Panc1 (cell line): ENCODE measurements at regions not wholly inside any gene's neighbourhood (a gene's known extent, or its start where the extent isn't known, plus 50 kb on each side); places are given as distances from the start of the nearest gene placed in this dataset.

ENCODE experiments used
- ATAC-seq: fragments of 200-7000 bp; cut with Tn5 transposase; 2 replicates; pipeline ENCODE4 v1.9.1; 2020; ENCODE audit warnings: mild to moderate bottlenecking, moderate library complexity
- BruUV-seq: library from RNA; stranded (reverse); fragments of 400-500 nt; replicated peaks from 2 replicates; lab custom pipeline; 2021; lab: Mats Ljungman, UMichigan
- CTCF ChIA-PET: fragments of 300-600 bp; sonication (Branson Sonifier 250); formaldehyde crosslinking; loops from one replicate; lab custom pipeline; 2022; ENCODE audit warnings: antibody characterized with exemption; lab: Charles Lee
- POLR2A ChIA-PET: fragments of 300-600 bp; sonication (Branson Sonifier 250); formaldehyde crosslinking; loops from one replicate; lab custom pipeline; 2022; ENCODE audit warnings: antibody characterized with exemption; lab: Charles Lee
- DNase-seq: peaks from one replicate; pipeline ENCODE4 v3.0.0-alpha.2; 2010; ENCODE audit warnings: low read depth, low spot score
- H3K27ac ChIP-seq: 2 replicates; pipeline ENCODE4 v1.5.1; 2011; ENCODE audit warnings: mild to moderate bottlenecking, low read length, inconsistent platforms
- H3K27me3 ChIP-seq: fragments of 200-500 bp; sonication (Bioruptor generic); 2 replicates; pipeline ENCODE4 v1.6.0; 2014; ENCODE audit warnings: low read length, inconsistent platforms; ENCODE audit not compliant: control insufficient read depth, insufficient read depth
- H3K36me3 ChIP-seq: fragments of 200-500 bp; sonication (Bioruptor generic); 2 replicates; pipeline ENCODE4 v1.5.1; 2014; ENCODE audit warnings: inconsistent platforms, mild to moderate bottlenecking, low read length, moderate library complexity; ENCODE audit not compliant: control insufficient read depth, insufficient read depth
- H3K4me1 ChIP-seq: 2 replicates; pipeline ENCODE4 v1.5.1; 2011; ENCODE audit warnings: inconsistent platforms, mild to moderate bottlenecking, low read length, moderate library complexity; ENCODE audit not compliant: control insufficient read depth, insufficient read depth
- H3K4me3 ChIP-seq, 2 experiments: 2 replicates each; pipeline ENCODE4 v1.5.1; 2011 to 2012; ENCODE audit warnings: low read depth in 2 of 2, low read length in 2 of 2, mild to moderate bottlenecking in 2 of 2, inconsistent platforms in 1 of 2, moderate library complexity in 1 of 2
- H3K9me3 ChIP-seq: fragments of 200-500 bp; sonication (Bioruptor generic); 2 replicates; pipeline ENCODE4 v1.5.1; 2014; ENCODE audit warnings: low read depth, mild to moderate bottlenecking, inconsistent platforms, low read length, moderate library complexity; ENCODE audit not compliant: control insufficient read depth, insufficient read depth
- POLR2AphosphoS5 ChIP-seq: IDR thresholded peaks from 2 replicates; pipeline ENCODE4 v1.6.1; 2012; ENCODE audit warnings: mild to moderate bottlenecking, low read depth, low read length, moderate library complexity
- SIN3A ChIP-seq: IDR thresholded peaks from 2 replicates; pipeline ENCODE4 v1.6.1; 2012; ENCODE audit warnings: low read depth, mild to moderate bottlenecking, low read length, moderate library complexity, borderline replicate concordance; ENCODE audit not compliant: insufficient read depth
- TCF7L2 ChIP-seq: IDR thresholded peaks from 2 replicates; pipeline ENCODE4 v1.6.1; 2011; ENCODE audit warnings: mild to moderate bottlenecking, low read depth, low read length, inconsistent platforms
- in situ Hi-C: cut with HindIII; loops from 2 replicates; pipeline ENCODE4 v1.10.0; 2016; ENCODE audit warnings: low sequenced_read_pairs, low pct_unique_long_range_greater_than_20kb
- intact Hi-C: fragments of 100-400 bp; cut with micrococcal nuclease; formaldehyde crosslinking; loops from one replicate; pipeline ENCODE4 v1.10.0; 2022; ENCODE audit not compliant: unreplicated experiment
- TF ChIP-seq, protein P1 (sequence below), 2 experiments: IDR thresholded peaks; 2 replicates each; pipeline ENCODE4 v1.6.1; 2011 to 2012; ENCODE audit warnings: low read depth in 2 of 2, control low read depth in 1 of 2, low read length in 1 of 2, mild to moderate bottlenecking in 1 of 2, moderate library complexity in 1 of 2; ENCODE audit not compliant: insufficient read depth in 1 of 2
- TF ChIP-seq, protein P2 (sequence below): fragments of 450-650 bp; IDR thresholded peaks from 2 replicates; pipeline ENCODE4 v1.5.1; 2017; ENCODE audit warnings: mild to moderate bottlenecking

DNA sequence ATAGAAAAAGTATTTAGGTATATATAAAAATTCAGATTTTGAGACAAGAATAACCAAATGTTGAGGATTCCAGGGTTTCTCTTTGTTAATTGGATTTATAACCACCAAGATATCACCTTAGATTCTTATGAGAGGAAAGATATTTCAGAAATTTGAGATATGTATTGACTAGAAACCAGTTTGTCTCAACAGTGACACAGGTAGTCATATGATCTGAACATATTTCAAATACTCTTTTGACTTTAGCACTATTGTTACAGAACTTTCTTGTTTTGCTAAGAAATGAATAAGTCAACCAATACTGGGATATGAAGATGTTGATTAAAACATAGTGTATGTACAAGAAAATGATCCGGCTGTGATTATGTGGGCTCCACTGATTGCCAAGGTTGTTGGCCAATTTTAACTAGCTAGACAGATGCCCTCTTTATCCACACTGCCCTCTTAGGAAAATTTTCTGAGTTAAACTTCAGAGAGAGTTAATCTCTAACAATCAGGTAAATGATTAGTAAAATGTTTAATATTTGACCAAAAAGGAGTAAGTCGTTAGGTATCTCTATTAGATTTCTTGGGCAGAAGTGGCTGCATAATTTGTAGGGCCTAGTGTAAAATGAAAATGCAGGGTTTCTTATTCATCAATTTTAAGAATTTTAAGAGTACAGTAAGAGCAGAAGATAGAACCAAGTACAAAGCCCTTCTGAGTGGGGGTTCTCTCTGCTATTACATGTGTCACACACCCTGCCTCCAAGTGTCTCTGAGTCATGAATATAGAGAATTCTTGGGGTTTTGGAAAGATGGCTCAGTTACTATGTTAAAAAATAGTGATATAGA, 376.0 kb downstream of the TFEC start:
- Histone ChIP-seq H3K27ac (no peak overlapping the region), H3K9me3 (no peaks in the 10 kb centered on the region), H3K36me3 (no peaks in the 10 kb centered on the region), H3K4me3 (no peak overlapping the region), H3K27me3 (no peaks in the 10 kb centered on the region), H3K4me1 (no peaks in the 10 kb centered on the region)
- intact Hi-C loops: no loop called here
- TF ChIP-seq TCF7L2 (no peak), POLR2AphosphoS5 (no peak), SIN3A (no peak)
- TF ChIP-seq, protein P1, sequence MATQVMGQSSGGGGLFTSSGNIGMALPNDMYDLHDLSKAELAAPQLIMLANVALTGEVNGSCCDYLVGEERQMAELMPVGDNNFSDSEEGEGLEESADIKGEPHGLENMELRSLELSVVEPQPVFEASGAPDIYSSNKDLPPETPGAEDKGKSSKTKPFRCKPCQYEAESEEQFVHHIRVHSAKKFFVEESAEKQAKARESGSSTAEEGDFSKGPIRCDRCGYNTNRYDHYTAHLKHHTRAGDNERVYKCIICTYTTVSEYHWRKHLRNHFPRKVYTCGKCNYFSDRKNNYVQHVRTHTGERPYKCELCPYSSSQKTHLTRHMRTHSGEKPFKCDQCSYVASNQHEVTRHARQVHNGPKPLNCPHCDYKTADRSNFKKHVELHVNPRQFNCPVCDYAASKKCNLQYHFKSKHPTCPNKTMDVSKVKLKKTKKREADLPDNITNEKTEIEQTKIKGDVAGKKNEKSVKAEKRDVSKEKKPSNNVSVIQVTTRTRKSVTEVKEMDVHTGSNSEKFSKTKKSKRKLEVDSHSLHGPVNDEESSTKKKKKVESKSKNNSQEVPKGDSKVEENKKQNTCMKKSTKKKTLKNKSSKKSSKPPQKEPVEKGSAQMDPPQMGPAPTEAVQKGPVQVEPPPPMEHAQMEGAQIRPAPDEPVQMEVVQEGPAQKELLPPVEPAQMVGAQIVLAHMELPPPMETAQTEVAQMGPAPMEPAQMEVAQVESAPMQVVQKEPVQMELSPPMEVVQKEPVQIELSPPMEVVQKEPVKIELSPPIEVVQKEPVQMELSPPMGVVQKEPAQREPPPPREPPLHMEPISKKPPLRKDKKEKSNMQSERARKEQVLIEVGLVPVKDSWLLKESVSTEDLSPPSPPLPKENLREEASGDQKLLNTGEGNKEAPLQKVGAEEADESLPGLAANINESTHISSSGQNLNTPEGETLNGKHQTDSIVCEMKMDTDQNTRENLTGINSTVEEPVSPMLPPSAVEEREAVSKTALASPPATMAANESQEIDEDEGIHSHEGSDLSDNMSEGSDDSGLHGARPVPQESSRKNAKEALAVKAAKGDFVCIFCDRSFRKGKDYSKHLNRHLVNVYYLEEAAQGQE (IDR thresholded peaks at IDR 0.05; ENCODE audit: insufficient read depth in 1 of 2, low read depth in 2 of 2, low read length in 1 of 2): no peak
- TF ChIP-seq, protein P2, sequence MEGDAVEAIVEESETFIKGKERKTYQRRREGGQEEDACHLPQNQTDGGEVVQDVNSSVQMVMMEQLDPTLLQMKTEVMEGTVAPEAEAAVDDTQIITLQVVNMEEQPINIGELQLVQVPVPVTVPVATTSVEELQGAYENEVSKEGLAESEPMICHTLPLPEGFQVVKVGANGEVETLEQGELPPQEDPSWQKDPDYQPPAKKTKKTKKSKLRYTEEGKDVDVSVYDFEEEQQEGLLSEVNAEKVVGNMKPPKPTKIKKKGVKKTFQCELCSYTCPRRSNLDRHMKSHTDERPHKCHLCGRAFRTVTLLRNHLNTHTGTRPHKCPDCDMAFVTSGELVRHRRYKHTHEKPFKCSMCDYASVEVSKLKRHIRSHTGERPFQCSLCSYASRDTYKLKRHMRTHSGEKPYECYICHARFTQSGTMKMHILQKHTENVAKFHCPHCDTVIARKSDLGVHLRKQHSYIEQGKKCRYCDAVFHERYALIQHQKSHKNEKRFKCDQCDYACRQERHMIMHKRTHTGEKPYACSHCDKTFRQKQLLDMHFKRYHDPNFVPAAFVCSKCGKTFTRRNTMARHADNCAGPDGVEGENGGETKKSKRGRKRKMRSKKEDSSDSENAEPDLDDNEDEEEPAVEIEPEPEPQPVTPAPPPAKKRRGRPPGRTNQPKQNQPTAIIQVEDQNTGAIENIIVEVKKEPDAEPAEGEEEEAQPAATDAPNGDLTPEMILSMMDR: no peak
- POLR2A ChIA-PET: no interaction called here
- DNase-seq (no peak), ATAC-seq (no peak)
- in situ Hi-C loops: no loop called here
- CTCF ChIA-PET: no interaction called here
- BruUV-seq: no TSS peak

DNA sequence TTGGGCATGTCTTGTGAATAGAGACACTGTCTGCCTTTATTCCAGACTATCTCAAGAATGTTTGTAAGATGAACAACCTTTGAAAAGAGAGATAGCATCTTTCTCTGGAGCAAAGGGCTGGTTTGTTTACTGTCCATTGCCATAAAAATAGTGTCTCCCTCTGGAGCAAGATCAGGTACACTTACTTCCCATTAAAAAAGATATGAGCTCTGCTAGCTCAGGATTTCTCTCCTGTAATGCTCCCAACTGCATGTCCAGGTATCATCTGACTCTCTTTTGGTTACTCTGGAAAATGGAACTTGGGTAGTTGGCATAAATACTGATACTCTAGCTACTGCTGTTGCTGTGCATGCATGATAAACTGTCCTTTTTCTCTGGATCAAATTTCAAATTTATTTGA, 381.1 kb downstream of the TFEC start:
- POLR2A ChIA-PET: no interaction called here
- Histone ChIP-seq H3K9me3 (no peaks in the 10 kb centered on the region), H3K27ac (no peak overlapping the region), H3K36me3 (no peaks in the 10 kb centered on the region), H3K27me3 (no peaks in the 10 kb centered on the region), H3K4me3 (no peak overlapping the region), H3K4me1 (no peaks in the 10 kb centered on the region)
- no TSS peak for BruUV-seq
- intact Hi-C loops (no loop called here), in situ Hi-C loops (no loop called here)
- ATAC-seq (no peak), DNase-seq (no peak)
- TF ChIP-seq POLR2AphosphoS5 (no peak), TCF7L2 (no peak), SIN3A (no peak)
- TF ChIP-seq, protein P2: no peak
- TF ChIP-seq, protein P1 (IDR thresholded peaks at IDR 0.05; ENCODE audit: insufficient read depth in 1 of 2, low read depth in 2 of 2, low read length in 1 of 2): no peak
- CTCF ChIA-PET: no interaction called here
